Thoracic aorta (tissue), 2 donors: ENCODE measurements at regions not wholly inside any gene's neighbourhood (a gene's known extent, or its start where the extent isn't known, plus 50 kb on each side); places are given as distances from the start of the nearest gene placed in this dataset.

Experiments
- ATAC-seq: fragments of 150-250 bp; one replicate; pipeline ENCODE4 v1.8.0; 2017; ENCODE audit warnings: low read depth; ENCODE audit not compliant: insufficient number of reproducible peaks, low FRiP score
- DNase-seq: peaks from one replicate; pipeline ENCODE4 v3.0.0-alpha.2; 2020; ENCODE audit warnings: low spot score
- H3K27ac ChIP-seq, 2 donors: fragments of 200-600 bp; sonication (generic); 1 replicate in 1 of 2; 2 replicates in 1 of 2; pipeline ENCODE4 v1.5.1; 2016; ENCODE audit warnings: mild to moderate bottlenecking in 2 of 2, moderate library complexity in 2 of 2
- H3K27me3 ChIP-seq: fragments of 200-600 bp; sonication (generic); replicated peaks from 2 replicates; pipeline ENCODE4 v1.6.0; 2016; ENCODE audit warnings: mild to moderate bottlenecking; ENCODE audit not compliant: insufficient read depth
- H3K36me3 ChIP-seq: fragments of 200-600 bp; sonication (generic); one replicate; pipeline ENCODE4 v1.5.1; 2016
- H3K4me1 ChIP-seq, 2 donors: fragments of 200-600 bp; sonication (generic); 1 replicate in 1 of 2; 2 replicates in 1 of 2; pipeline versions ENCODE4 v1.5.1 to v1.6.0; 2016; ENCODE audit warnings: low read depth in 2 of 2, mild to moderate bottlenecking in 1 of 2; ENCODE audit not compliant: control insufficient read depth in 1 of 2
- H3K4me3 ChIP-seq: fragments of 200-600 bp; sonication (generic); 2 replicates; pipeline ENCODE4 v1.5.1; 2016; ENCODE audit warnings: mild to moderate bottlenecking
- H3K9me3 ChIP-seq: fragments of 200-600 bp; sonication (generic); 2 replicates; pipeline ENCODE4 v1.5.1; 2016
- TF ChIP-seq, protein P1 (sequence below): fragments of 200-600 bp; sonication (generic); IDR thresholded peaks from one replicate; pipeline ENCODE4 v1.5.1; 2019; ENCODE audit warnings: antibody characterized with exemption

DNA sequence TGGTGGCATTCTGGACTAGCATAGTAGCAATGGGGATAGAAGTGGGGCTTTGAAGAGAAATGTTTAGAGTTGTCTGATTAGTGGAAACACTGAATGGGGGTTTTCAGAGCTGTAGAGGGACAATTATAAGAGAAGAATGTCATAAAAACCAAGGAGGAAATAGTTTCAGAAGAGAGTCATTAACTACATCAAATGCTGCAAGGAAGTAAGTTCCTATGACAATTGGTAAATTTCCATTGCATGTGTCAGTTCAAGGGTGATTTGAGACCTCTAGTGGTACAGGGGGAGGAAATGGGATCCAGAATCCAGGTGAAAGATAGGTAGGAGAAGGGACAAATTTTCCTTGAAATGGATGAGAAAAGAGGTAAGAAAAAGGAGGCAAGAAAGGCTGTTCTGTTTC is 68.3 kb upstream of the TBC1D5 start:
- H3K36me3 ChIP-seq = no peaks in the 10 kb centered on the region
- no peaks in the 10 kb centered on the region for H3K27me3 ChIP-seq
- TF ChIP-seq, protein P1, sequence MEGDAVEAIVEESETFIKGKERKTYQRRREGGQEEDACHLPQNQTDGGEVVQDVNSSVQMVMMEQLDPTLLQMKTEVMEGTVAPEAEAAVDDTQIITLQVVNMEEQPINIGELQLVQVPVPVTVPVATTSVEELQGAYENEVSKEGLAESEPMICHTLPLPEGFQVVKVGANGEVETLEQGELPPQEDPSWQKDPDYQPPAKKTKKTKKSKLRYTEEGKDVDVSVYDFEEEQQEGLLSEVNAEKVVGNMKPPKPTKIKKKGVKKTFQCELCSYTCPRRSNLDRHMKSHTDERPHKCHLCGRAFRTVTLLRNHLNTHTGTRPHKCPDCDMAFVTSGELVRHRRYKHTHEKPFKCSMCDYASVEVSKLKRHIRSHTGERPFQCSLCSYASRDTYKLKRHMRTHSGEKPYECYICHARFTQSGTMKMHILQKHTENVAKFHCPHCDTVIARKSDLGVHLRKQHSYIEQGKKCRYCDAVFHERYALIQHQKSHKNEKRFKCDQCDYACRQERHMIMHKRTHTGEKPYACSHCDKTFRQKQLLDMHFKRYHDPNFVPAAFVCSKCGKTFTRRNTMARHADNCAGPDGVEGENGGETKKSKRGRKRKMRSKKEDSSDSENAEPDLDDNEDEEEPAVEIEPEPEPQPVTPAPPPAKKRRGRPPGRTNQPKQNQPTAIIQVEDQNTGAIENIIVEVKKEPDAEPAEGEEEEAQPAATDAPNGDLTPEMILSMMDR = no peak
- DNase-seq = no peak
- H3K27ac ChIP-seq = no peak overlapping the region
- H3K4me3 ChIP-seq = no peak overlapping the region
- H3K4me1 ChIP-seq = no peaks in the 10 kb centered on the region
- ATAC-seq = no peak
- no peaks in the 10 kb centered on the region for H3K9me3 ChIP-seq

DNA sequence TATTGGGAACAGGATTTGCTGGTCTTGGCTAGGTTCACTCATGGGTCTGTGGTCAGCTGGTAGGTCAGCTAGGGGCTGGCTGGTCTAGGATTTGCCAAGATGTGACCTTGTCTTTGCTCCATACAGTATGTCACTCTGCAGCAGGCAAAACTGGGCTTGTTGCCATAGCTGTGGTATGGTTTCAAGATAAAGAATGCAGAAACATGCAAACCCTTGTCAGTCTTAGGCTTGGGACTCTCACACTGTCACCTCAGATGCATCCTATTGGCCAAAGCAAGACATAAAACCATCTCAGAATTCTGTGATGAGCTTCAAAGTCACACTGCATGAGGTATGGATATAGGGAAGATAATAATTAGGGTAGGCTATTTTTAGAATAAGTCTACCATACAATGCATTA is 66.6 kb upstream of the TBC1D5 start:
- Histone ChIP-seq H3K9me3 (no peaks in the 10 kb centered on the region), H3K27ac (no peak overlapping the region), H3K4me3 (no peak overlapping the region), H3K4me1 (no peaks in the 10 kb centered on the region), H3K36me3 (no peaks in the 10 kb centered on the region), H3K27me3 (no peaks in the 10 kb centered on the region)
- TF ChIP-seq, protein P1 = no peak
- DNase-seq = no peak
- ATAC-seq = no peak

DNA sequence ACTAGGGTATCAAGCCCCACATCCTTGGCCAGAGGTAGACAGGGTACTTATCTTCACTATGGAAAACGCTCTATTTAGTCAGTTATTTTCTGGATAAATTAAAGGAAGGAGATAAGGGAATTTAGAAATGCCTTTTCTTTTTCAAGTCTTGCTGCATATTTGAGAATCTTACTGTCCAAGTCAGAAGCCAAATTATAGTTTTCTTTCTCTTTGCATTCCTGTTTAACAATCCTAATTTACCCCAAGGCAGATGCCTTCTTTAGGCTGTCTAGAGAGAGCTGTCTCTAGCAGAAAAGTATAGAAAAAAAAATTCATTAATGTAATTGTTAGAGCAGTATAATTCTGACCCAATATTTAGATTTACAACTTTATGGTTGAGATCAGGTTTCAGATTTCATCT is 64.4 kb upstream of the TBC1D5 start:
- no peak overlapping the region for H3K27ac ChIP-seq
- H3K4me3 ChIP-seq = no peak overlapping the region
- H3K36me3 ChIP-seq = no peaks in the 10 kb centered on the region
- no peaks in the 10 kb centered on the region for H3K27me3 ChIP-seq
- ATAC-seq (no peak), DNase-seq (no peak)
- TF ChIP-seq, protein P1 = no peak
- H3K4me1 ChIP-seq = no peaks in the 10 kb centered on the region
- H3K9me3 ChIP-seq = no peaks in the 10 kb centered on the region

DNA sequence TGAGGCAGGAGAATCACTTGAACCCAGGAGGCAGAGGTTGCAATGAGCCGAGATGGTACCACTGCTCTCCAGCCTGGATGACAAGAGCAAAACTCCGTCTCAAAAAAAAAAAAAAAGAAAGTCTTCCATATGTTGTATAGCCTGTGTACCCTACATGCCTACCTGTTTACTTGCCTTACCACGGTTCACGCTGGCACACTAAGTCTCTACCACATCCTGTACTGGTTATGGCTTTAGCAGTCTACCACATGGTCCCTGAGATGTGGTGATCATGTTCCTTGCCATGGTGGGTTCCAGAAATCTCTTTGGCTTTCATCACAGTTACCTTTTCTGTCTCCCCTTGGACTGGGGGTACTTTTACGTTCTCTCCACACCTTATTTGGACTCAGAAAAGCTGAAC is 63.8 kb upstream of the TBC1D5 start:
- Histone ChIP-seq H3K27ac (no peak overlapping the region), H3K27me3 (no peaks in the 10 kb centered on the region), H3K4me1 (no peaks in the 10 kb centered on the region), H3K9me3 (no peaks in the 10 kb centered on the region), H3K36me3 (no peaks in the 10 kb centered on the region), H3K4me3 (no peak overlapping the region)
- ATAC-seq (no peak), DNase-seq (no peak)
- TF ChIP-seq, protein P1 = no peak

DNA sequence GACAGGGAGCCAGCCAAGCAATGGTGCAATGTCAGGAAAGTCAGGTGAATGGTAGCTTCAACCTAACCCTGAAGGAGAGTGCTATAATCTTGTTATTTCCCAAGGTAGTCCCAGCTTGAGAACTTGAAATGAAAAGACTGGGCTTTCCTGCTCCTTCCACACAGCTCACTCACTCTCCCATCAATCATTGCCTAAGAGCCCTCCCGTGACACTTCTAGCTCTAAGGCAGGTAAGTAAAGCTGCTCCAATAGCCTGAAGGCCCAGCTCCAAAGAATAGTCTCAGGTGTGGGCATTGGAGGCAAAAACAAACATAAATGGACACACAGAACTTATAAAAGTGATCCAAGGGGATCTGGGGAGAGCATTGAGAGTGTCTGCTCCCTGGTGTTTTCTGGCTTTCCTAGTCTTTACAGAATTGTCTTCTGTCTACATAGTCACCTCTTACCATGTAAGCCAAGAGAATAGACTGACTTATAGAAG is 63.1 kb upstream of the TBC1D5 start:
- ATAC-seq = no peak
- TF ChIP-seq, protein P1 = no peak
- Histone ChIP-seq H3K9me3 (no peaks in the 10 kb centered on the region), H3K4me3 (no peak overlapping the region), H3K27ac (no peak overlapping the region), H3K27me3 (no peaks in the 10 kb centered on the region), H3K4me1 (no peaks in the 10 kb centered on the region), H3K36me3 (no peaks in the 10 kb centered on the region)
- DNase-seq = no peak
